Loucy (cell line): ENCODE measurements at regions not wholly inside any gene's neighbourhood (a gene's known extent, or its start where the extent isn't known, plus 50 kb on each side); places are given as distances from the start of the nearest gene placed in this dataset.

Source experiments
- EZH2phosphoT487 ChIP-seq: fragments of 200-600 bp; IDR thresholded peaks from 2 replicates; pipeline ENCODE4 v1.6.1; 2018; ENCODE audit warnings: antibody characterized with exemption, mild to moderate bottlenecking, moderate library complexity, borderline replicate concordance
- TF ChIP-seq, protein P1 (sequence below): fragments of 200-600 bp; sonication (generic); conservative IDR thresholded peaks from 2 replicates; pipeline ENCODE4 v1.5.1; 2014; ENCODE audit warnings: mild to moderate bottlenecking, antibody characterized with exemption, low read length

- TF ChIP-seq, protein P1, sequence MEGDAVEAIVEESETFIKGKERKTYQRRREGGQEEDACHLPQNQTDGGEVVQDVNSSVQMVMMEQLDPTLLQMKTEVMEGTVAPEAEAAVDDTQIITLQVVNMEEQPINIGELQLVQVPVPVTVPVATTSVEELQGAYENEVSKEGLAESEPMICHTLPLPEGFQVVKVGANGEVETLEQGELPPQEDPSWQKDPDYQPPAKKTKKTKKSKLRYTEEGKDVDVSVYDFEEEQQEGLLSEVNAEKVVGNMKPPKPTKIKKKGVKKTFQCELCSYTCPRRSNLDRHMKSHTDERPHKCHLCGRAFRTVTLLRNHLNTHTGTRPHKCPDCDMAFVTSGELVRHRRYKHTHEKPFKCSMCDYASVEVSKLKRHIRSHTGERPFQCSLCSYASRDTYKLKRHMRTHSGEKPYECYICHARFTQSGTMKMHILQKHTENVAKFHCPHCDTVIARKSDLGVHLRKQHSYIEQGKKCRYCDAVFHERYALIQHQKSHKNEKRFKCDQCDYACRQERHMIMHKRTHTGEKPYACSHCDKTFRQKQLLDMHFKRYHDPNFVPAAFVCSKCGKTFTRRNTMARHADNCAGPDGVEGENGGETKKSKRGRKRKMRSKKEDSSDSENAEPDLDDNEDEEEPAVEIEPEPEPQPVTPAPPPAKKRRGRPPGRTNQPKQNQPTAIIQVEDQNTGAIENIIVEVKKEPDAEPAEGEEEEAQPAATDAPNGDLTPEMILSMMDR, result no peak
- TF ChIP-seq EZH2phosphoT487, result no peak
Observed at GRCh38 chr5:112625689-112626438, 111.8 kb upstream of the APC start.
